ENCODE measurements at regions not wholly inside any gene's neighbourhood (a gene's known extent, or its start where the extent isn't known, plus 50 kb on each side); places are given as distances from the start of the nearest gene placed in this dataset.

DNA sequence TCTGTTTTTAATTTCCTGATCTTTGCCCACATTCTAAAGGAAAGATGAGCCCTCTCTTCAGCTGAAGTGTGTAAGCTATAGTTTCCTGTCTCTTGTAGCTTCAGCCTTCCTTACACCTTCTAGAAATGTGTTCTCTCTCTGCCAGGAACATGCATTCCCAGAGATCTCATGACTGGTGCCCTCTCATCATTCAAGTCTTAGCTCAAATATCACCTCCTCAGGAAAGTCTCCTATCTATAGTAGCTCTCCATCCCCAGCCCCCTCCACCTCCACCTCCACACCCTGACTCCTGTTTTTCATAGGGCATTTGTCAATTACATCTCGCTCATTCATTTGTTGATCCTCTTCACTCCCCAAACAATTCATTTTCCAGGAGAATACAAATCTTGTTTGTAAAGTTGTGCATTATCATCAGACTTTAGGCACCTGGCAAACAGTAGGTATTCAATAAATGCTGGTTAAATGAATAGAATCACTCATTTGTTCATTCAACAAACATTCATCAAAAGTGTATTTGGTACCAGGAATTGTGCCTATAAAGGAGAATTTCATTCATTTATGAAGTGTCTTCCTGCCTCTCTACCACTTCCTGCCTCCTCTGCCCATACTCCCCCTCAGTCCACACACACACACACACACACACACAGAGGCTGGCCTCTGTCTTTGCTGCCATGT is 160.3 kb downstream of the BBOX1 start:
- no peaks in the 10 kb centered on the region for H3K9me3 ChIP-seq (ENCODE audit: control insufficient read depth in 1 of 2, insufficient read depth in 1 of 2, low read length in 2 of 2)
- no peaks in the 10 kb centered on the region for H3K36me3 ChIP-seq (ENCODE audit: insufficient read depth, low read length)
- no peak overlapping the region for H3K27ac ChIP-seq (ENCODE audit: low read depth in 1 of 2, low read length in 2 of 2)
- no peaks in the 10 kb centered on the region for H3K27me3 ChIP-seq (ENCODE audit: control insufficient read depth in 1 of 2, insufficient read depth in 2 of 2, low read length in 2 of 2)
- no peak overlapping the region for H3K4me3 ChIP-seq (ENCODE audit: low read length)
- CTCF ChIA-PET: no interaction called here
- Mint-ChIP-seq H3K4me3 (no peak overlapping the region), H3K4me1 (ENCODE audit: low read depth) (no peaks in the 10 kb centered on the region), H3K27me3 (no peaks in the 10 kb centered on the region), H3K36me3 (ENCODE audit: low read depth) (no peaks in the 10 kb centered on the region), H3K27ac (no peak overlapping the region), H3K9me3 (no peaks in the 10 kb centered on the region)
- DNase-seq: no peak
- H3K4me1 ChIP-seq (ENCODE audit: insufficient read depth, low read length): no peaks in the 10 kb centered on the region
- ATAC-seq (ENCODE audit: poor library complexity): no peak
- intact Hi-C loops (cut with DNase I, micrococcal nuclease): no loop called here
- TF ChIP-seq, protein P1, sequence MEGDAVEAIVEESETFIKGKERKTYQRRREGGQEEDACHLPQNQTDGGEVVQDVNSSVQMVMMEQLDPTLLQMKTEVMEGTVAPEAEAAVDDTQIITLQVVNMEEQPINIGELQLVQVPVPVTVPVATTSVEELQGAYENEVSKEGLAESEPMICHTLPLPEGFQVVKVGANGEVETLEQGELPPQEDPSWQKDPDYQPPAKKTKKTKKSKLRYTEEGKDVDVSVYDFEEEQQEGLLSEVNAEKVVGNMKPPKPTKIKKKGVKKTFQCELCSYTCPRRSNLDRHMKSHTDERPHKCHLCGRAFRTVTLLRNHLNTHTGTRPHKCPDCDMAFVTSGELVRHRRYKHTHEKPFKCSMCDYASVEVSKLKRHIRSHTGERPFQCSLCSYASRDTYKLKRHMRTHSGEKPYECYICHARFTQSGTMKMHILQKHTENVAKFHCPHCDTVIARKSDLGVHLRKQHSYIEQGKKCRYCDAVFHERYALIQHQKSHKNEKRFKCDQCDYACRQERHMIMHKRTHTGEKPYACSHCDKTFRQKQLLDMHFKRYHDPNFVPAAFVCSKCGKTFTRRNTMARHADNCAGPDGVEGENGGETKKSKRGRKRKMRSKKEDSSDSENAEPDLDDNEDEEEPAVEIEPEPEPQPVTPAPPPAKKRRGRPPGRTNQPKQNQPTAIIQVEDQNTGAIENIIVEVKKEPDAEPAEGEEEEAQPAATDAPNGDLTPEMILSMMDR (IDR thresholded peaks at IDR 0.05): no peak
- POLR2A ChIA-PET: no interaction called here

DNA sequence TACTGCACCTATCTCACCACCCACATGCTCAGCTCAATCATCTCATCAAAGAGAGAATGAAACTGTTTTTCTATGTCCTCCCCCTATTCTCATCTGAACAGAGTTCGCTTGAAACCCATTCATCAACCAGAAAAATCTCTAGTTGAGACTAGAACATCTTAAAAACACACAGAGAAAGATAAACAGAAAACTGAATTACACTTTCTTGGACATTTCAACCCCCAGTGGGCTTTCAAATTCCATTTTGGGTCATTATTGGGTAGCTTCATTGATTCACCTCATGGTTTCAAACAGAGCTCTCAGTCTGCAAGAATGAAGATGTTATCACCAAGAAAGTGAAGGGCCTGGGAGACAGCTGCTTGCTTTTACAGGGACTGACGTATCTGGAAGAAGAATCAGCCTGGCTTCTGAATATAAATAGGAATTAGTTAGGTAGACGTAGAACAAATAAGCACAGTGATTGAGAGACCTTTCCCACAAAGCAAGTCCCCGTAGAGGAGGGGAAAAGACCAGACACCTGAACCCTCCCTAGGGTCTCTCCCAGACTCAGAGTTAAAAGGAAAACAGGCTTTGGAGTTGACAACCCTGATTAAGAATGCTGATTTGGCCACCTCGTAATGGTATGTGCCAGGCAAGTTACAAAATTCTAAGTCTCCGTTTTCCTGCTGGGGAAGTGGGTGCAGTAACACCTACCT is 155.7 kb downstream of the BBOX1 start:
- H3K27ac Mint-ChIP-seq: no peak overlapping the region
- TF ChIP-seq, protein P1 (IDR thresholded peaks at IDR 0.05): no peak
- H3K4me1 Mint-ChIP-seq (ENCODE audit: low read depth): no peaks in the 10 kb centered on the region
- Histone ChIP-seq H3K27ac (ENCODE audit: low read depth in 1 of 2, low read length in 2 of 2) (no peak overlapping the region), H3K36me3 (ENCODE audit: insufficient read depth, low read length) (no peaks in the 10 kb centered on the region), H3K9me3 (ENCODE audit: control insufficient read depth in 1 of 2, insufficient read depth in 1 of 2, low read length in 2 of 2) (no peaks in the 10 kb centered on the region), H3K4me3 (ENCODE audit: low read length) (no peak overlapping the region), H3K27me3 (ENCODE audit: control insufficient read depth in 1 of 2, insufficient read depth in 2 of 2, low read length in 2 of 2) (peaks cover 0 to 4% of the 10 kb centered on the region in 2 experiments), H3K4me1 (ENCODE audit: insufficient read depth, low read length) (no peaks in the 10 kb centered on the region)
- no peaks in the 10 kb centered on the region for H3K9me3 Mint-ChIP-seq
- ATAC-seq (ENCODE audit: poor library complexity) (no peak), DNase-seq (no peak)
- ChIA-PET CTCF (no interaction called here), POLR2A (no interaction called here)
- no peak overlapping the region for H3K4me3 Mint-ChIP-seq
- H3K27me3 Mint-ChIP-seq: peaks cover 27% of the 10 kb centered on the region
- intact Hi-C loops (cut with DNase I, micrococcal nuclease): no loop called here
- H3K36me3 Mint-ChIP-seq (ENCODE audit: low read depth): no peaks in the 10 kb centered on the region

DNA sequence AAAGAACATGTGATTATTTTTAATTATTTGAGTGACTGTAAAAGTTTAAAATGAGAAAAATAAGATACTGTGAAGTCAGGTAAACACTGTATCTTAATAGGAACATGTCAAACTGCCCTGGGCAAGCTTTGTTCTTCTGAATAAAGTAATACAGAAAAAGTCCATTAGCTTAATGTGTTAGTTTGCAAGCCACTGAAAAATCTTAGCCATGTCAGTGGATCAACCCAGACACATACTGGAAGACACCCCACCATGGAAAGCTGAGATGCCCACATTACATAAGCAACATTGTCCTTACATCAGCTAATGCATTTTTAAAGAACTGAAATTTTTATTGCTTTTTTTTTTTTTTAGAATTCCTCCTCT is 155.2 kb downstream of the BBOX1 start:
- H3K27ac ChIP-seq (ENCODE audit: low read depth in 1 of 2, low read length in 2 of 2): no peak overlapping the region
- H3K36me3 ChIP-seq (ENCODE audit: insufficient read depth, low read length): no peaks in the 10 kb centered on the region
- TF ChIP-seq, protein P1 (IDR thresholded peaks at IDR 0.05): no peak
- Mint-ChIP-seq H3K36me3 (ENCODE audit: low read depth) (no peaks in the 10 kb centered on the region), H3K27ac (no peak overlapping the region), H3K9me3 (no peaks in the 10 kb centered on the region), H3K27me3 (peaks cover 32% of the 10 kb centered on the region), H3K4me1 (ENCODE audit: low read depth) (no peaks in the 10 kb centered on the region), H3K4me3 (no peak overlapping the region)
- H3K4me1 ChIP-seq (ENCODE audit: insufficient read depth, low read length): no peaks in the 10 kb centered on the region
- ChIA-PET CTCF (no interaction called here), POLR2A (no interaction called here)
- peaks cover 0 to 4% of the 10 kb centered on the region in 2 experiments for H3K27me3 ChIP-seq (ENCODE audit: control insufficient read depth in 1 of 2, insufficient read depth in 2 of 2, low read length in 2 of 2)
- no peaks in the 10 kb centered on the region for H3K9me3 ChIP-seq (ENCODE audit: control insufficient read depth in 1 of 2, insufficient read depth in 1 of 2, low read length in 2 of 2)
- no peak overlapping the region for H3K4me3 ChIP-seq (ENCODE audit: low read length)
- DNase-seq: no peak
- ATAC-seq (ENCODE audit: poor library complexity): no peak
- intact Hi-C loops (cut with DNase I, micrococcal nuclease): no loop called here
